GM21723 (cell line): ENCODE measurements at regions not wholly inside any gene's neighbourhood (a gene's known extent, or its start where the extent isn't known, plus 50 kb on each side); places are given as distances from the start of the nearest gene placed in this dataset.
A peak's percentile ranks its signal among the peaks of the same experiment; 100 is the strongest.

ENCODE experiments used
- ATAC-seq: cut with Tn5 transposase; IDR thresholded peaks from one replicate; pipeline ENCODE4 v1.9.1; 2021; ENCODE audit warnings: mild to moderate bottlenecking, moderate library complexity; ENCODE audit not compliant: unreplicated experiment

DNA sequence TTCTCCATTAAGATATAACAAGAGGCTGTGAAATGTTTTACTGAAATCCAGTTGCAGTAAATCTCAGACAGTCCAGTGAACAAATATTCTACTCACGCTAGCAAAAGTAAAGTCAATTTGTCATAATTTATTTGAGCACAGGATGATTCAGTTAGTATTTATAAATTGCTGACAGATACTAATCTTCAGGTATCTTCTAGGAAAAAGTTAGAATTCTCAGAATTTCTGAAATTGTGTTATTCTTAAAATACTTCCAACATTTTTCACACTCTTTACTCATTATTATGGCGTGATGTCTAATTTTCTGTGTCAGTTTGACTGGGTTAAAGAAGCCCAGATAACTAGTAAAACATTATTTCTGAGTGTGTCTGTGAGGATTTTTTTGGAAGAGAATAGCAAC is 460.2 kb upstream of the ACVR2A start:
- no peak for ATAC-seq

DNA sequence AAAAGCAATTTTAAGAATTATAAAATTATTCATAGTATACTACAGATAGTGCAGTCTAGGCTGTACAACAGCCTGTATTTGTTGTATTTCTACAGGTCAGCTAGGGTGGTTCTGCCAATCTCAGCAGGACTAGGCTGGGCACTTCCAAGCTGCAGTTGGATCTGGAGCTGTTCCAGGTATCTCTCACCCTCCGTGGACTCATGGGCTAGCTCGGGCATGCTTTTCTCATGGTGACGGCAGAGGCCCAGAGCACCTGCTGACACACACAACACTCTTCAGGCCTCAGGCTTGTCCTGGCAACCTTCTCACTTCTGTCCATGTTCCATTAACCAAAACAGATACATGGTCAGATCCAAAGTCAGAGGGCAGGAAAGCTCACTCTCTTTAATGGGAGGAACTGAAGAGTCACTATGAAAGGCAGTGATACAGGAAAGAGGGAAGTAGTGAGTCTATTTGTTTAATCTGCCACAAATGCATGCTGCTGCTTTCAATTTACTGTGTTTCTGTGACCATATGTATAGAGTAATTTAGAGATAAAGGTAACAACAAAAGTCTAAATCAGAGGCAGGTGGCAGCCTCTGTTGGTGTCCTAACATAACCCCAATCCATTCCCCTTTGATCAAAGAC is 462.4 kb upstream of the ACVR2A start:
- no peak for ATAC-seq

DNA sequence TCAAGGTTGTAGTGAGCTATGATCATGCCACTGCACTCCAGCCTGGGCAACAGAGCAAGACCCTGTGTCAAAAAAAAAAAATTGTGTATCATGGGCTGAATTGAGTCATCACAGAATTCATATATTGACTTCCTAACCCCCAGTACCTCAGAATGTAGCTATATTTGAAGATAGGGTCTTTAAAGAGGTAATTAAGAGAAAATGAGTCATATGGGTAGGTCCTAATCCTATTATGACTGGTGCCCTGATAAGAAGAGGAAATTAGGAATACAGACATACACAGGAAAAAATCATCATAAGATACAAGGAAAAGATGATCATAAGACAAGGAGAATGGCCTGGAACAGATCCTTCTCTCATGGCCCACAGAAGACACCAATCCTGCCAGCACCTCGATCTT is 466.4 kb upstream of the ACVR2A start:
- no peak for ATAC-seq

DNA sequence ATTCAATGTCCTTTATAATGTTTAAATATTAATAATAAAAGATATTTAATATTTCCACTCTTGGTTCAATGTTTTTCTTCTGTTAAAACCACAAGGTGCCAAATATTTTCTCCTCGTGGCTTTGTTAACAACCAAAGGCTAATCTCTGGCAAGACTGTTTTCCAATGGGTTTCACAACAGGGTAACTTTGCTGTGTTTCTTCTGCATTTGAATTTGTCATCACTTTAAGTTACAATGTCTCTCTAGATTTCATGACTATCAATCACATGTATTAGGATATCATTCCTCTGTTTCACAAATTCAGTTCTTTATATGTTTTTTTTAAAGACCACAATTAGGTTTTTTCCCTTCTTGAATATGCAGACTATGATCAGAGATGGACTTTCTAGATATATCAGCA is 469.8 kb upstream of the ACVR2A start:
- no peak for ATAC-seq

DNA sequence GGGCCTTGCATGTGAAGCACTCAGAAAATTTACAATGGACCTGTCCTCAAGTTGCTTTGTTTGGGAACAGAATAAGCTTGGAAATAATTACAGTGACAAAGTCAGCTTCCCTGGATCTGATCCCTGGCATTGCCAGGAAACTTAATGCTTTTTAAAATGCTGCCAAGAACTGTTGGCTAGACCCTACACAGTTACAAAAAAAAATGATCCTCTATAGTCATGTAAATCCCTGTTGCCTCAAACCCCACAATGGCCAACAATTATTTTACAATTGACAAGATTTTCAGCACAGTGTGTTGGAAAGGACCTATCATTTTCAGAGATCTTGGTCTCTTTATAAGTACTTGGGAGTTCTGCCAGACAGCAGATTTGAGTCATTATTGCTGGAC is 470.4 kb upstream of the ACVR2A start:
- no peak for ATAC-seq

DNA sequence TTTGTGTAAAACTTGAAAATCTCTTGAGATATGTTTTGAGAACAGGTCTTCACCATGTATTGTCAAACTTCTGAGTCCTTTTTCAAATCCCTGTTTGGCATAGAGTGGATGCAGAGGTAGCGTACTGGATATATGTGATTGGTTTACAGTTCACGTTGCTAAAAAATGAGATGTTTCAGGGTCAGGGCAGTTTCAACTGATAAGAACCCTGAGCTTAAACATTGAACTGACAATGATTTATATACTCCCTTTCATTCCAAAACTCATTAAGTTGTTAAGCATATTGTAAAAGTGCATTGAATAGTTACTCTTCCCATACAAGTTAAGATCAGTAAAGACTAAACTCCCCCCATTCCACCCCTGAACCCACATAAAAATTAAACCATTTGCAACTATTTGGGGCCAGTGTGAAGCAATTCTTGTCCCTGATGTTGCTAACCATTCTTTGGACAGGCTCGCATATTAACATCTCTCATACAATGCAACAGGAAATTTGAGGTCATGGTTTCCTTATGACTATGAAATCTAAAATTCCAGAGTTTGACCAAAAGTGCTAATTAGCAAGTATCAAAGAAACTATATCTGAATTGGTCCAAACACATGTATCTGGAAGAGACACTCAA is 470.9 kb upstream of the ACVR2A start:
- ATAC-seq, result no peak

DNA sequence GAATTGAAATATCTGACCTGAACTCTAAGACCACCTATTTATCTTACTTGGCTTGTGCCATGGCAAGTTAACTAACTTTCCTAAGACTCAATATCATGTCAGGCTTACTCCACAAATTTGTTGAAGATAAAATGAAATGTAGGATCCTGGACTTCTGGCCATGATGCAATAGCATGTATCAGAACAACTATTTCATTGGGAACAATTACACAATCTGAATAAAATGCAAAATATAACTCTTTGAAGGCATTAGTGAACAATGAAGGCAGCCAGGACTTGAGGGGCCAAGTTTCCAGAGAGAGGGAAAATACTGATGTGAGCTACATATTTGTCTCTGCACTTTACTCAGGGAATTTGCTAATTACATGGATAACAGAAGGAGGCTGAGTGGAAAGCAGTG is 476.5 kb upstream of the ACVR2A start:
- no peak for ATAC-seq

DNA sequence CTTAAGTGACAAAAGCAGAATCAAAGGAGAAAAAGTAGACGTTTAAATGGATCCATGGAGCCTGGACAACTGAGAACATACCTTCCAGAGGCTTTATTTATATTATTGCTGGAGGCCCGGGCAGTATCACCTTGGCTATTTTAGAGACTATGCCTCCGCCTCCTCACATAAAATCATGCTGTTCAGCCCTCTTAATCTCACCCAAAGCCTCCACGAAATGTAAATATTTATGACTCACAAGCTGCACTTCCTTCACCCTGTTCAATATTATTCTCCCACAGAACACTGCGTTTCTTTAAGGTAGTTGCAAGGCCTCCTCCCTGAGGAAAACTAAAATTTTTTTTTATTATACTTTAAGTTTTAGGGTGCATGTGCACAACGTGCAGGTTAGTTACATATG is 478.6 kb upstream of the ACVR2A start:
- ATAC-seq, result no peak

DNA sequence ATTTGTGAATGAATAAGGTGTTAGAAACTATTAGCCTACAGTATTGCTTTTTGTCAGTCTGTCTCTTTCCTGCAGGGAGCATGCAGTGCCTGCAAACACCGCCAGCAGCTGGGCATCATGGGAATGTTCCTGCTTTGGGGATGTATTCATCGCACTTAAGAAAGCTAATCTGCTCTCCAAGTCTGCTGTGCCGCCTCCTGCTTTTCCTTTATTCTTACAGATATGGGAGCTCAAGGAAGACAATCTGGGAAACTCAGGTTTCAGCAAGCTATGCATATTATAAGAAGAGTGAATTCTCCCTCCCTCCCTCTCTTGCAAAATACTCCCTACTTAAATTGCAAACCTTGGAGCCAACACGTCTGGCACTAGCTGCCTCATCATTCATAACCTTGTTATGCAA is 479.2 kb upstream of the ACVR2A start:
- no peak for ATAC-seq

DNA sequence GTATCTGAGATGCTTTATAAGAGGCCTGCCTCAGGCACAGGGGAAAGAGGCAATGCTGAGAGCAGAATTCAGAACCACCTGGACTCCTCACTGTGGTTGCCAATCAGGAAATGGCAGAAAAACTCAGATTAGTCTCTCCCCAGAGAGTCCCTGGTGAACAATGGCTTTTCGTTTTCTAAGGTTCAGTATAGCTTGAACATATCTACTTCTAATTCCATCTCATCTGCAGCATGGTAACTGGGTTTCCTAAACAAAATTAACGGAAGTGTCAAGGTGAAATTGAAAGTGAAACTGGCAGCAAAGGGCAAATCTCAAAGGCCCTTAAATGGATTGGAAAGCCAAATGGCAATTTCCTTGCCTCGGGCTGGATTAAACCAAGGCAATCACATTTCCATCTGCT is 480.2 kb upstream of the ACVR2A start:
- ATAC-seq, result no peak

DNA sequence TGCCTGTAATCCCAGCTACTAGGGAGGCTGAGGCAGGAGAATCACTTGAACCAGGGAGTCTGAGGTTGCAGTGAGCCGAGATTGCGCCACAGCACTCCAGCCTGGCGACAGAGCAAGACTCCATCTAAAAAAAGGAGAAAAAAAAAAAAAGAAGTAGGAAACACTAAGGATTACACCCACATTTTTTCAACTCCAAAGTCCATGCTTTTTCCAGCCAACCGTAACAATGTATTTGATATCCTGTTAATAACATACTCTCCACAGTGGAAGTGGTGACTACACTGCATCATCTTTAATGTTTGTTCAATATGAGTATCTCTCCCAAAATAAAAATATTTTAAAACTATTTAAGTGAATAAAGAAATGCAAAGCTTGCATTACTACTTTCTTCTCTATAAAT is 481.6 kb upstream of the ACVR2A start:
- no peak for ATAC-seq

DNA sequence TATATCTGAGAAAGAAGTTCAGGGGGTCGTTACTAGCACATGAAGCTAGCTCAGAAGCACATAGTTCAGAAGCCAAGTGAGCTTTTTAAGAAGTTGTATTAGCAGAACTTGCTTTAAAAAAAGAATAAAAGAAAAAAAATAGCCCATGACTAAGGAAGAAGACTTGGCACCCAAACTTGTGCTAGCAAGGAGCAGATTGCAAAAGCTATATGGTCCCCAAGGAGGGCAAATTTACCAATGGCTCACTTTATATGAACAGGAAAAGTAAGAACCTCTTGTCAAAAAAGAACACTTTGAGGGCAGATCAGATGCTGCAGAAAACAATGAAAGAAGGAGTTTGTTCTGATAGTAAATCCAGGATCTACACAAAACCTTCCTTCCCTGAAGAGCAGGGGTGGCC is 486.5 kb upstream of the ACVR2A start:
- no peak for ATAC-seq

DNA sequence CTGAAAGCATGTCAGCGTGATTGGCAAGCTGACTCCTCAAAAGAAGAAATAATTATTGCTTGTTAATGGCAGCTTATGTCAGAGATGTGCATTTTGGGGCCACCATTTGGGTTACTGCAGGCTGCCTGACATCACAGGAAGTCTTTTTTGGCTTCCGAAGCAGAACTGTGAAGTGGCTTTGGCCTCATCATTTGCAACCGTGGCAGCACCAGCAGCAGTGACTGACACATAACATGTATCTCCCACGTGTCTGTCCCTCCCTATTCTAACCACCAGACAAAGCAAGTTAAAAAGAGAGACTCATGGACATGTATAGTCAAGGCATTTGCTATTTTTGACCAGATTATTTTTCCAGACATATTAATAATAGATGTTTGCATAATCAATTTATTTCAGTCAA is 488.7 kb upstream of the ACVR2A start:
- no peak for ATAC-seq

DNA sequence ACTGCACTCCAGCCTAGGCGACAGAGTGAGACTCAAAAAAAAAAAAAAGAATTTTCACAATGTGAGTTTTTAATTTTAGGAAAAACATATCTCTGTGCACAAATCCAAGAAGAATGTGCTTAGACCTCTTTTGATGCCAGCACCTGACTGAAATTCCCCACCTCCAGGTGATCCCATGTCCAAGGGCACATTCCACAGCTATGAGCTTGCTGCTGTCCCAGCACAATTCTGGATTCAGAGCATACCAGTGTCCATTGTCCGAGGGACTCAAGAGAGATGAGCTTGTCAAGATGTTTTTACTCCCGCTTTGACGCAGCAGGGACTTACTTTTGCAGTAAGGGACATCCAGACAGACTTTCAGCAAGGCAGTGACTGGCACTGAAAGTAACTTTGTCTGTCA is 489.1 kb upstream of the ACVR2A start:
- no peak for ATAC-seq

DNA sequence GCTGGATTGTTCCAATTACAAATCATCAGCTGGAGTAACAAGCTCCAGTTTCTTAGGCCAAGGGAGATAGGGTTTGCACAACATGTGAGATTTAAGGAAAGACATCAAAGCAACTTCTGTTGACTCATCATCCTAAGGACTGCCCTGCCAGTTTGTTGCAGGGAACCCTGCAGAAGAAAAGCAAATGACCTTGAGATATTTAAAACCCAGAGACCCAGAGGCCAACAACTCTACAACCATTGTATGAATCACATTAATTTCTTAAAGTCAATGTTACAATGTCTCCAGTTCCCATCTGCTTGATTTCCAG is 491.8 kb upstream of the ACVR2A start:
- no peak for ATAC-seq

DNA sequence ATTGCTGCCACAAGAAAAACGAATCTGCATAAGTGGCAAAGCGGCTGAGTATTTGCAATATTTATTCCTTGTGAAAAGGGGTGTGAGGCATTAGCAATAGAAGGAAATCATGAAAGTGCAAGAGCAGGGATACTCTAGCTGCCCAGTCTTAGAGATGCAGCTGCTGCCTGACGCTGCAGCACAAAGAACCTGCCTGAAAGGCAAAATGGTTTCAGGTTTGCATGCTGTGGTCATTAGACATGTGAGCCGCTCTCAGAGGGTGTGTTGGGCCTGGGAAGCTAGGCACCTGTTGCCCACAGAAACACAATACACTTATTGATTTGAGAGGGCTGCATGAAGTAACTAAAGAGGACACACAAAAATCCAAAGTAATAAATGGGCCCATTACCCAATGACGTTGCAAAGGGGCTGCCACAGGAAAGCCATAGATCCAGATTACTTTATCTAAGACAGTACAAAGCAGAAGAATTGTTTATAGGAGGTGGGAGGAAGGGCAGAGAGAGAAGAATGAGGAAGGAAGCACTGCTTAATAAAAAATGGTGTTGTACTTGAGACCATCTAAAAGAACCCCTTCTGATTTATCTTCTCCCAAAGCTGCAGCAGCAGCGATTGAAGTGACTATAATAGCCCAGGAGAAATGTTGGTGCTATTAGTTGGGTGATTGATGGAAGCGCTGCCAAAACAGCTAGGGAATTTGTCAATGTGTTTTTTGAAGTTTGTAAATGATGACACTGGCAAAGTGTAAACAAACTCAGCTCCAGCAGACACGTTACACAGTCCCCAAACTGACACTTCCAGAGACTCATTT is 492.4 kb upstream of the ACVR2A start:
- ATAC-seq, result no peak

DNA sequence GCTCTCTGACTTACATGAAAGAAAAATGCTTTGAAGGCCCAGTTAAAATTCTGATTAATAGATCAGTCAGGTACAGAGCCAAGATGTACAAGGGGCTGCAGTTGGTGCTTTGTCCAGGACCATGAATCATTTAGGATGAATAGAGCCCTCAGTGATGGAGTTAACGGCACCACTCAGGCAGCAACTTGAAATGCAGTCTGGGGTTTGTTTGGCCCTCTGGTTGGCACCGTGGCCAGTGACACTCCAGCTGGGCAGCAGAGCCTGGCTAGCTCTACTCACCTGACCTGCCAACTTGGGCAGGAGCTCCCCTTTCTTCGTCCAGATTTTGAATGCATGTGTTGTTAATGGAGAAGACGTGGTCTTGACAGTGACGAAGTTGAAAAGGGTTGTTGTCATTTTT is 493.0 kb upstream of the ACVR2A start:
- ATAC-seq, result no peak

DNA sequence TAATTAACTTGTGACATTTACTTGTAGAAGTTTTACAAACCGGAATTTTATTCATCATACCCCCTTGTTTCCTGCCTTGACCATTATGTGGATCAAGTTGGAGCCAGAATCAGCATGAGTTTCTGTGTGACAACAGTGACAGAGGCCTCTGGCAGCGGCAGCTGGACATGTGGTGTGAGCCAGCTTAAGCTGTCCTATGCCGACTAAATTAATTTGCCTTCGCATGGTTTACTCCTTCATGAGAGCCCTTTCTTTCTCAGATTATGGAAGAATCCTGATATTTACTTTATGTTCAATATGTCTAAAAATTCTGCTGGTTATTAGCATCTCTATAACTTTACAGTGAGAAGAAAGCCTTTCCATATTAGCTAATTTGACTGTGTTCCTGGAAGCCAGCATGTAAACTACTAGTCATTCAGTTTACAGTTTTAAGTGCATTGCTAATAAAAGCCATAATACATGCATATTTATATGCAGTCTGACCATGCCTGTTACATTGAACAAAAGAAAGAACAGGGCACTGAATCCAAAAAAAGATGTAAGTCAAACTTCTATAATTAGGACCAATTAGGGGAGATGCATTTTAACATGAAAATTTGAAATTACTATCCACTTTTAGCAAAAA is 495.8 kb upstream of the ACVR2A start:
- no peak for ATAC-seq

DNA sequence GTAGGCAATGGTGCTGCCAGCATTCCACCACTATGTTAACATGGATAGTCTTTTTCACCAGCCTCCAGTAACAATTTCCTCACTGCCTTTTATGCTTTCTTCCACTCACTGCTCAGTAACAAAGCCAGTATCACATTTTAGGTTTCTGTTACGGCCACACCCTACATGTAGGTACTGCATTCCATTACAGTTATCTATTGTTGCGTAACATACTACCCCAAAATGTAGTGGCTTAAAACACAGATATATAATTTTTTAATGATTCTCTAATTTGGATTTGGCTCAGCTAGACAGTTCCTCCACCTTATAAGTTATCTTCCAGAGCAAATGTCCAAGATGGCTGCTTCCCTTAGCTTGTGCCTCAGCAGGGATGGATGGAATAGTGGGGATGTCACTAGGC is 498.7 kb upstream of the ACVR2A start:
- ATAC-seq, result no peak

DNA sequence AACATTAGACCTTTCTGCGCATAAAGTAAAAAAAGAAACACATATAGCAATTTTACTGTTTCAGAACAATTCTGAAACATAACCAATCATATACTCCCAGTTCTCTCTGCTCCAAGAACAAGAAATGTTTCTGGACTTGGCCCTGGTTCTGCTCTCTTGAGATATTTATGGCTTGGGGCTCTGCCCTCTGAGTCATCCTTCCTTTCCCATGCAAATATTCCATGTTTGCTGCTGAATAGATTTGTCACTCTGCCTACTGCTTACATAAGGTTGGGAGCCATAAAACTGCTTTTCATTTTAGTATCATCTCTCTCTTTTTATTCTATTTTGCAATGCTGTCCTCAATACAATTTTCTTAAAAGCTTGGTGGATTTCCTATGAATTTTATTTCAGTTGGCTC is 499.6 kb upstream of the ACVR2A start:
- no peak for ATAC-seq

DNA sequence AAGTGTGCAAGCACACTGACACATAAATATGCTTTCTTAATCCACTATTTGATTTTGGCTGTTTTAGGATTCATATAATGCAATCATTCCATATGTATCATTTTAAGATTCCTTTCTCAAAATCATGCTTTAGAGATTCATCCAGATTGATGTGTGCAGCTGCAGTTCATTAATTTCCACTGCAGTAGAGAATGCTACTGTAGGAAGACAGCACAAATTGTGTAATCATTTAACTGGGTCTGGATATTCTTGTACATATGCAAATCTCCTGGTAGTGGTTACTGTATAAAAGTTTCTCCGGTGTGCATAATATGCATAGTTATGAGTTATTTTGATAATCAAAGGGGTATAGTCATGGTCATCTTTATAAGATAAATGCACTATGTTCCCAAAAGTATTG is 502.5 kb upstream of the ACVR2A start:
- ATAC-seq, result no peak

DNA sequence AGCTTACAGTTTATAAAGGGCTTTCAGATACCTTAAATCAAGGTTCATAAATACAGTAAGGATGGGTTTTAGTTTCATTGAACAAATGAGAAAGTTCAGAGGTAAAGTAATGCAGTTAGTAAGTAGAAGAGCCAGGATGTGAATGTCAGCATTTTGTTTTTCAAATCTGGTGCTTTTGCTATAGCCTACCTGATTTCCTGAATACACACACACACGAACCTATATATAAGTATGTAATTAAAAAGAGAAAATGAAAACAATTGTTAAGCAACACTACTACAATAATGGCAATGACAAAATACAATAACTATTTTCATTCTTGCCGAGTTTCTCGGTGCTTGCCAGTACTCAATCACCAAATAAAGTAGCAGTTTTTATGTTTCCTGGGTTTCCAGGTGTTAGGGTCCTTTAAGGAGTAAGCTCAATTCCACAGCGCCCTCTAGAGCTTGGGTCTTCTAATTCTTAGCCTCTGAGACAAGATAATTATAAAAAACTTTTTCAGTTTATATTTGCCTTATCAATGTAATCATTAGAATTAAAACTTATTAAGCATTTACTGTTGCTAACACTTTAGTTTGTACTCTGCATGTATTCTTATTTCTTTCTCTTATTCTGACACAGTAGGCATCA is 512.9 kb upstream of the ACVR2A start:
- ATAC-seq, result peak; percentile 70
